GM21526 (cell line): ENCODE measurements at regions not wholly inside any gene's neighbourhood (a gene's known extent, or its start where the extent isn't known, plus 50 kb on each side); places are given as distances from the start of the nearest gene placed in this dataset.

ENCODE experiments used
- ATAC-seq: cut with Tn5 transposase; IDR thresholded peaks from one replicate; pipeline ENCODE4 v1.9.1; 2021; ENCODE audit warnings: moderate library complexity; ENCODE audit not compliant: unreplicated experiment, low FRiP score

GRCh38 chr17:51434434-51435170, 174.3 kb downstream of the UTP18 start:
- ATAC-seq: no peak

- ATAC-seq: no peak
Measured at GRCh38 chr17:51435171-51435552, 174.8 kb downstream of the UTP18 start.

GRCh38 chr17:51435641-51436091, 175.3 kb downstream of the UTP18 start:
- no peak for ATAC-seq

- no peak for ATAC-seq
Measured at GRCh38 chr17:51439395-51440229, 179.3 kb downstream of the UTP18 start.

- no peak for ATAC-seq
Measured at GRCh38 chr17:51441431-51441830, 181.1 kb downstream of the UTP18 start.

- ATAC-seq: no peak
Measured at GRCh38 chr17:51442088-51442865, 181.9 kb downstream of the UTP18 start.

GRCh38 chr17:51443646-51444045, 183.3 kb downstream of the UTP18 start:
- ATAC-seq: no peak

GRCh38 chr17:51445946-51446345, 185.6 kb downstream of the UTP18 start:
- ATAC-seq: no peak

GRCh38 chr17:51454456-51454978, 194.2 kb downstream of the UTP18 start:
- no peak for ATAC-seq

- ATAC-seq: no peak
Measured at GRCh38 chr17:51455211-51455610, 194.9 kb downstream of the UTP18 start.

GRCh38 chr17:51455931-51456330, 195.6 kb downstream of the UTP18 start:
- no peak for ATAC-seq

- ATAC-seq: no peak
Measured at GRCh38 chr17:51456942-51457341, 196.6 kb downstream of the UTP18 start.

GRCh38 chr17:51461578-51462004, 201.2 kb downstream of the UTP18 start:
- peak; percentile 79 for ATAC-seq

- no peak for ATAC-seq
Measured at GRCh38 chr17:51463353-51463752, 203.0 kb downstream of the UTP18 start.

GRCh38 chr17:51467336-51467735, 207.0 kb downstream of the UTP18 start:
- no peak for ATAC-seq

GRCh38 chr17:51472670-51473205, 212.4 kb downstream of the UTP18 start:
- ATAC-seq: no peak

GRCh38 chr17:51474764-51475163, 214.4 kb downstream of the UTP18 start:
- ATAC-seq: no peak

- ATAC-seq: no peak
Measured at GRCh38 chr17:51475730-51476129, 215.4 kb downstream of the UTP18 start.

- ATAC-seq: no peak
Measured at GRCh38 chr17:51479303-51479702, 219.0 kb downstream of the UTP18 start.

GRCh38 chr17:51481370-51481769, 221.0 kb downstream of the UTP18 start:
- no peak for ATAC-seq
